NCI-H2196 (cell line): ENCODE measurements at regions not wholly inside any gene's neighbourhood (a gene's known extent, or its start where the extent isn't known, plus 50 kb on each side); places are given as distances from the start of the nearest gene placed in this dataset.

ENCODE experiments used
- DNase-seq: peaks from one replicate; lab custom pipeline; 2025; ENCODE audit not compliant: unreplicated experiment; lab: John Stamatoyannopoulos, UW

- DNase-seq: no peak
Measured at GRCh38 chr16:73326221-73326620, 278.3 kb upstream of the ZFHX3 start.

GRCh38 chr16:73323880-73324279, 276.0 kb upstream of the ZFHX3 start:
- no peak for DNase-seq

GRCh38 chr16:73322856-73323255, 274.9 kb upstream of the ZFHX3 start:
- DNase-seq: no peak

- DNase-seq: no peak
Measured at GRCh38 chr16:73321853-73322252, 273.9 kb upstream of the ZFHX3 start.

GRCh38 chr16:73319737-73320136, 271.8 kb upstream of the ZFHX3 start:
- DNase-seq: no peak

GRCh38 chr16:73319261-73319660, 271.3 kb upstream of the ZFHX3 start:
- no peak for DNase-seq

- no peak for DNase-seq
Measured at GRCh38 chr16:73317321-73317857, 269.5 kb upstream of the ZFHX3 start.

GRCh38 chr16:73315645-73316044, 267.7 kb upstream of the ZFHX3 start:
- DNase-seq: no peak

- no peak for DNase-seq
Measured at GRCh38 chr16:73313950-73314349, 266.0 kb upstream of the ZFHX3 start.

GRCh38 chr16:73311857-73312723, 264.2 kb upstream of the ZFHX3 start:
- DNase-seq: no peak

GRCh38 chr16:73308771-73309170, 260.8 kb upstream of the ZFHX3 start:
- no peak for DNase-seq

GRCh38 chr16:73306901-73307413, 259.0 kb upstream of the ZFHX3 start:
- no peak for DNase-seq

- no peak for DNase-seq
Measured at GRCh38 chr16:73304008-73304774, 256.3 kb upstream of the ZFHX3 start.

GRCh38 chr16:73302942-73303341, 255.0 kb upstream of the ZFHX3 start:
- no peak for DNase-seq

GRCh38 chr16:73301984-73302383, 254.1 kb upstream of the ZFHX3 start:
- DNase-seq: no peak

GRCh38 chr16:73299346-73299745, 251.4 kb upstream of the ZFHX3 start:
- DNase-seq: no peak

- DNase-seq: no peak
Measured at GRCh38 chr16:73298562-73298961, 250.6 kb upstream of the ZFHX3 start.

- no peak for DNase-seq
Measured at GRCh38 chr16:73290258-73290657, 242.3 kb upstream of the ZFHX3 start.

- DNase-seq: no peak
Measured at GRCh38 chr16:73289232-73289631, 241.3 kb upstream of the ZFHX3 start.

- DNase-seq: no peak
Measured at GRCh38 chr16:73288520-73288919, 240.6 kb upstream of the ZFHX3 start.

- DNase-seq: no peak
Measured at GRCh38 chr16:73287859-73288405, 240.0 kb upstream of the ZFHX3 start.
